ENCODE measurements at regions not wholly inside any gene's neighbourhood (a gene's known extent, or its start where the extent isn't known, plus 50 kb on each side); places are given as distances from the start of the nearest gene placed in this dataset.

- no peak for DNase-seq
These were observed 110.8 kb upstream of the ADGRL4 start for GRCh38 chr1:79117376-79117775.

GRCh38 chr1:79113836-79114235 is 107.3 kb upstream of the ADGRL4 start:
- no peak for DNase-seq

- DNase-seq: no peak
These were observed 104.2 kb upstream of the ADGRL4 start for GRCh38 chr1:79110749-79111148.

GRCh38 chr1:79109445-79109844 is 102.9 kb upstream of the ADGRL4 start:
- no peak for DNase-seq

GRCh38 chr1:79105500-79105899 is 99.0 kb upstream of the ADGRL4 start:
- no peak for DNase-seq

- DNase-seq: no peak
These were observed 98.1 kb upstream of the ADGRL4 start for GRCh38 chr1:79104617-79105016.

- DNase-seq: no peak
These were observed 93.9 kb upstream of the ADGRL4 start for GRCh38 chr1:79100385-79100784.

- DNase-seq: no peak
These were observed 84.5 kb upstream of the ADGRL4 start for GRCh38 chr1:79090985-79091384.

- DNase-seq: no peak
These were observed 83.4 kb upstream of the ADGRL4 start for GRCh38 chr1:79089946-79090345.

- DNase-seq: no peak
These were observed 75.7 kb upstream of the ADGRL4 start for GRCh38 chr1:79082233-79082632.

GRCh38 chr1:79079770-79080169 is 73.2 kb upstream of the ADGRL4 start:
- DNase-seq: peak; percentile 9

- DNase-seq: no peak
These were observed 68.4 kb upstream of the ADGRL4 start for GRCh38 chr1:79074975-79075374.

- DNase-seq: no peak
These were observed 63.3 kb upstream of the ADGRL4 start for GRCh38 chr1:79069828-79070227.

- no peak for DNase-seq
These were observed 52.8 kb upstream of the ADGRL4 start for GRCh38 chr1:79059341-79059740.
